IMR-90 (cell line): ENCODE measurements at regions not wholly inside any gene's neighbourhood (a gene's known extent, or its start where the extent isn't known, plus 50 kb on each side); places are given as distances from the start of the nearest gene placed in this dataset.

Experiments
- ATAC-seq: fragments of 200-7000 bp; cut with Tn5 transposase; 2 replicates; pipeline ENCODE4 v1.9.1; 2020; ENCODE audit warnings: low read depth, mild to moderate bottlenecking, moderate library complexity
- BruUV-seq: library from RNA; stranded (reverse); fragments of 400-500 nt; replicated peaks from 2 replicates; lab custom pipeline; 2021; lab: Mats Ljungman, UMichigan
- CTCF ChIA-PET: fragments of 300-600 bp; formaldehyde crosslinking; extraction: SDS; loops from one replicate; lab custom pipeline; 2021; ENCODE audit warnings: antibody characterized with exemption; lab: Yijun Ruan, JAX
- POLR2A ChIA-PET: fragments of 300-600 bp; sonication (Branson Sonifier 250); formaldehyde crosslinking; loops from one replicate; lab custom pipeline; 2022; ENCODE audit warnings: antibody characterized with exemption; ENCODE audit not compliant: unreplicated experiment; lab: Charles Lee
- DNase-seq: peaks from one replicate; pipeline ENCODE4 v3.0.0; 2013
- H2AFZ ChIP-seq: replicated peaks from 2 replicates; pipeline ENCODE3; 2013; ENCODE audit warnings: low read length, mild to moderate bottlenecking; ENCODE audit not compliant: poor library complexity
- H2AK5ac ChIP-seq: 2 replicates; pipeline ENCODE4 v1.6.1; 2013; ENCODE audit warnings: low read depth, low read length, inconsistent platforms
- H2AK9ac ChIP-seq: replicated peaks from 2 replicates; pipeline ENCODE3; 2013; ENCODE audit warnings: mild to moderate bottlenecking, low read depth, low read length, moderate library complexity; ENCODE audit not compliant: poor library complexity
- H2BK120ac ChIP-seq: 2 replicates; pipeline ENCODE4 v1.6.1; 2013; ENCODE audit warnings: low read depth, low read length, inconsistent platforms
- H2BK15ac ChIP-seq: 3 replicates; pipeline ENCODE4 v1.6.1; 2013; ENCODE audit warnings: low read depth, low read length, inconsistent platforms
- H2BK20ac ChIP-seq: 2 replicates; pipeline ENCODE4 v1.6.1; 2013; ENCODE audit warnings: low read depth, mild to moderate bottlenecking, inconsistent platforms, low read length, moderate library complexity
- H2BK5ac ChIP-seq: 2 replicates; pipeline ENCODE4 v1.6.1; 2013; ENCODE audit warnings: mild to moderate bottlenecking, low read depth, low read length, inconsistent platforms; ENCODE audit not compliant: poor library complexity, severe bottlenecking
- H3K14ac ChIP-seq: replicated peaks from 2 replicates; pipeline ENCODE4 v1.6.1; 2013; ENCODE audit warnings: low read depth, low read length, inconsistent platforms
- H3K18ac ChIP-seq: 2 replicates; pipeline ENCODE4 v1.6.1; 2013; ENCODE audit warnings: low read depth, low read length, control low read depth
- H3K23ac ChIP-seq: 2 replicates; pipeline ENCODE4 v1.6.1; 2013; ENCODE audit warnings: low read depth, low read length, inconsistent platforms
- H3K27ac ChIP-seq: 2 replicates; pipeline ENCODE4 v1.5.1; 2013; ENCODE audit warnings: mild to moderate bottlenecking, control low read depth, low read length; ENCODE audit not compliant: insufficient read depth
- H3K27me3 ChIP-seq: 2 replicates; pipeline ENCODE4 v1.6.1; 2013; ENCODE audit warnings: low read length; ENCODE audit not compliant: control insufficient read depth, insufficient read depth
- H3K36me3 ChIP-seq: 2 replicates; pipeline ENCODE4 v1.6.1; 2013; ENCODE audit warnings: low read length, mixed read lengths; ENCODE audit not compliant: control insufficient read depth, insufficient read depth
- H3K4ac ChIP-seq: 2 replicates; pipeline ENCODE4 v1.6.1; 2013; ENCODE audit warnings: low read depth, low read length, inconsistent platforms
- H3K4me1 ChIP-seq: 2 replicates; pipeline ENCODE4 v1.6.1; 2013; ENCODE audit warnings: low read length, mixed read lengths; ENCODE audit not compliant: control insufficient read depth, insufficient read depth
- H3K4me2 ChIP-seq: 2 replicates; pipeline ENCODE4 v1.6.1; 2013; ENCODE audit warnings: low read depth, mild to moderate bottlenecking, control low read depth, low read length, moderate library complexity
- H3K4me3 ChIP-seq: 2 replicates; pipeline ENCODE4 v1.5.1; 2013; ENCODE audit warnings: low read depth, mild to moderate bottlenecking, control low read depth, low read length, moderate library complexity; ENCODE audit not compliant: insufficient read depth
- H3K56ac ChIP-seq: 2 replicates; pipeline ENCODE4 v1.6.1; 2013; ENCODE audit warnings: low read length, inconsistent platforms; ENCODE audit not compliant: insufficient read depth; ENCODE audit errors: extremely low read depth
- H3K79me1 ChIP-seq, 2 experiments: 2 replicates each; pipeline ENCODE4 v1.6.1; 2013; ENCODE audit warnings: low read length in 2 of 2, inconsistent platforms in 1 of 2, low read depth in 1 of 2
- H3K9ac ChIP-seq: 2 replicates; pipeline ENCODE4 v1.6.1; 2013; ENCODE audit warnings: low read depth, low read length, control low read depth
- H3K9me1 ChIP-seq: 2 replicates; pipeline ENCODE4 v1.6.1; 2013; ENCODE audit warnings: low read length, inconsistent platforms; ENCODE audit not compliant: insufficient read depth
- H3K9me3 ChIP-seq: 2 replicates; pipeline ENCODE4 v1.6.1; 2013; ENCODE audit warnings: low read length; ENCODE audit not compliant: control insufficient read depth, insufficient read depth
- H4K20me1 ChIP-seq: 2 replicates; pipeline ENCODE4 v1.6.1; 2013; ENCODE audit warnings: low read length, inconsistent platforms; ENCODE audit not compliant: insufficient read depth
- H4K5ac ChIP-seq: 2 replicates; pipeline ENCODE4 v1.6.1; 2013; ENCODE audit warnings: mild to moderate bottlenecking, low read depth, low read length, control low read depth
- H4K8ac ChIP-seq, 2 experiments: 2 replicates each; pipeline ENCODE4 v1.6.1; 2013; ENCODE audit warnings: low read depth in 2 of 2, low read length in 2 of 2, control low read depth in 1 of 2, inconsistent platforms in 1 of 2
- H4K91ac ChIP-seq: 2 replicates; pipeline ENCODE4 v1.6.1; 2013; ENCODE audit warnings: low read depth, low read length, inconsistent platforms; ENCODE audit not compliant: insufficient read depth
- CEBPB ChIP-seq: IDR thresholded peaks from 2 replicates; pipeline ENCODE4 v1.6.1; 2012; ENCODE audit warnings: low read depth, low read length, improper control_type of control experiment
- MAFK ChIP-seq: IDR thresholded peaks from 2 replicates; pipeline ENCODE4 v1.6.1; 2012; ENCODE audit warnings: low read depth, low read length, improper control_type of control experiment
- WGBS, 2 experiments: methylation state at CpG; one replicate each; pipeline versions ENCODE4 v1.1.5 to v1.1.7; 2013; ENCODE audit warnings: missing lambda C conversion rate in 2 of 2; ENCODE audit not compliant: insufficient read length in 1 of 2; ENCODE audit errors: extremely low coverage in 2 of 2; 5-methylcytosine and 5-hydroxymethylcytosine counted together
- dilution Hi-C: fragments of 300-500 bp; cut with HindIII; formaldehyde crosslinking; loops from one replicate; pipeline ENCODE4 v1.14.3; 2018; ENCODE audit warnings: low sequenced_read_pairs; ENCODE audit not compliant: unreplicated experiment
- in situ Hi-C: fragments of 300-500 bp; cut with MboI; formaldehyde crosslinking; loops from 3 replicates; pipeline ENCODE4 v1.14.3; 2019; ENCODE audit warnings: low sequenced_read_pairs, inconsistent platforms, mixed read lengths
- intact Hi-C: fragments of 100-400 bp; cut with micrococcal nuclease; formaldehyde crosslinking; loops from 2 replicates; pipeline ENCODE4 v1.10.0; 2022

- peak overlapping the region; percentile 77 for H3K27ac ChIP-seq
- H3K23ac ChIP-seq: peak overlapping the region; percentile 92
- peak overlapping the region; percentile 96 for H3K4ac ChIP-seq
- H2AK9ac ChIP-seq: no peak overlapping the region
- no TSS peak for BruUV-seq
- peak overlapping the region; percentile 97 for H4K91ac ChIP-seq
- peak overlapping the region; percentile 99 for H2BK120ac ChIP-seq
- H3K56ac ChIP-seq: peak overlapping the region; percentile 90
- peak overlapping the region; percentile 99 for H2BK20ac ChIP-seq
- H4K20me1 ChIP-seq: no peaks in the 10 kb centered on the region
- H3K9me3 ChIP-seq: no peaks in the 10 kb centered on the region
- H3K36me3 ChIP-seq: no peaks in the 10 kb centered on the region
- peak overlapping the region; percentile 81 for H2AK5ac ChIP-seq
- H2BK15ac ChIP-seq: peak overlapping the region; percentile 89
- H3K9me1 ChIP-seq: peaks cover 15% of the 10 kb centered on the region
- no peak for TF ChIP-seq MAFK
- TF ChIP-seq CEBPB: 0 out of 2 replicates have a peak, but pooled peaks have one; percentile 30
- CTCF ChIA-PET: no interaction called here
- POLR2A ChIA-PET: no interaction called here
- DNase-seq: peak; percentile 56
- peak overlapping the region; percentile 54 for H3K4me2 ChIP-seq
- peak; percentile 50 for ATAC-seq
- H3K4me3 ChIP-seq: no peak overlapping the region
- peak overlapping the region; percentile 24; the same call in 1 of the 2 replicates for H3K9ac ChIP-seq
- H4K8ac ChIP-seq: peak overlapping the region; percentile 61 to 95
- peak overlapping the region; percentile 93; the same call in 1 of the 2 replicates for H3K18ac ChIP-seq
- H3K27me3 ChIP-seq: no peaks in the 10 kb centered on the region
- peaks cover 25% of the 10 kb centered on the region for H3K4me1 ChIP-seq
- WGBS, 2 experiments: 100% methylated on average over 1 of the region's 3 CpGs; no CpG with 5 or more reads in 1 of the 2 experiments
- H3K14ac ChIP-seq: peak overlapping the region; percentile 92
- H3K79me1 ChIP-seq: peaks cover 0 to 4% of the 10 kb centered on the region in 2 experiments; a peak in 1 of 4 replicates
- intact Hi-C loops (loop anchor here (5.0 kb wide), 1 partner anchor 283 kb away; no protein-coding TSS in a partner anchor), in situ Hi-C loops (no loop called here), dilution Hi-C loops (no loop called here)
- H2AFZ ChIP-seq: no peak overlapping the region
- H2BK5ac ChIP-seq: peak overlapping the region; percentile 99
- peak overlapping the region; percentile 97 for H4K5ac ChIP-seq
Observed at GRCh38 chr2:220510668-220511067, 883.2 kb downstream of the SLC4A3 start.
